HEK293 (cell line): ENCODE measurements at regions not wholly inside any gene's neighbourhood (a gene's known extent, or its start where the extent isn't known, plus 50 kb on each side); places are given as distances from the start of the nearest gene placed in this dataset.

Experiments
- CTCF ChIP-seq: fragments of 450-650 bp; formaldehyde crosslinking; IDR thresholded peaks from 2 replicates; pipeline ENCODE4 v1.5.1; 2016; ENCODE audit warnings: missing biosample characterization, missing genetic modification characterization
- ELK4 ChIP-seq: IDR thresholded peaks from 2 replicates; pipeline ENCODE4 v1.6.1; 2011; ENCODE audit warnings: mild to moderate bottlenecking, low read depth, low read length, borderline replicate concordance
- YY1 ChIP-seq: fragments of 450-650 bp; formaldehyde crosslinking; IDR thresholded peaks from 2 replicates; pipeline ENCODE4 v1.5.1; 2018; ENCODE audit warnings: missing biosample characterization, missing genetic modification characterization
- ZBTB7A ChIP-seq: fragments of 450-650 bp; formaldehyde crosslinking; IDR thresholded peaks from 2 replicates; pipeline ENCODE4 v1.5.1; 2016; ENCODE audit warnings: low read depth, missing biosample characterization, missing genetic modification characterization

- TF ChIP-seq ZBTB7A (tag by site-specific recombination) (no peak), ELK4 (no peak), YY1 (tag by site-specific recombination) (no peak), CTCF (tag by site-specific recombination) (no peak)
Observed at GRCh38 chr6:85945459-85946185, 302.9 kb upstream of the SYNCRIP start.
